Suprapubic skin (tissue), 4 donors: ENCODE measurements at regions not wholly inside any gene's neighbourhood (a gene's known extent, or its start where the extent isn't known, plus 50 kb on each side); places are given as distances from the start of the nearest gene placed in this dataset.

Experiments used
- DNase-seq, 2 donors: peaks; one replicate each; pipeline ENCODE4 v3.0.0-alpha.2; 2019; ENCODE audit warnings: low spot score in 2 of 2
- H3K27ac ChIP-seq: fragments of 200-600 bp; sonication (generic); one replicate; pipeline ENCODE4 v1.5.1; 2019
- H3K27me3 ChIP-seq: fragments of 200-600 bp; sonication (generic); one replicate; pipeline ENCODE4 v1.5.1; 2019
- H3K36me3 ChIP-seq: fragments of 200-600 bp; sonication (generic); one replicate; pipeline ENCODE4 v1.5.1; 2019
- H3K4me1 ChIP-seq: fragments of 200-600 bp; sonication (generic); one replicate; pipeline ENCODE4 v1.5.1; 2019
- H3K4me3 ChIP-seq: fragments of 200-600 bp; sonication (generic); one replicate; pipeline ENCODE4 v1.5.1; 2019; ENCODE audit warnings: mild to moderate bottlenecking
- H3K9me3 ChIP-seq: fragments of 200-600 bp; sonication (generic); one replicate; pipeline ENCODE4 v1.5.1; 2019
- CTCF ChIP-seq, 2 donors: fragments of 200-600 bp in 1 of 2; fragments of 450-650 bp in 1 of 2; sonication (generic) in 1 of 2; IDR thresholded peaks; one replicate each; pipeline ENCODE4 v1.5.1; 2016 to 2019; ENCODE audit warnings: antibody characterized with exemption in 2 of 2, mild to moderate bottlenecking in 1 of 2, moderate library complexity in 1 of 2
- EP300 ChIP-seq: sonication (generic); formaldehyde crosslinking; IDR thresholded peaks from one replicate; pipeline ENCODE4 v1.6.1; 2017; ENCODE audit warnings: antibody characterized with exemption
- POLR2A ChIP-seq, 2 donors: fragments of 450-650 bp; IDR thresholded peaks; one replicate each; pipeline ENCODE4 v1.6.1; 2017; ENCODE audit warnings: antibody characterized with exemption in 2 of 2, mild to moderate bottlenecking in 2 of 2, moderate library complexity in 2 of 2
- POLR2AphosphoS5 ChIP-seq, 3 donors: sonication (generic); formaldehyde crosslinking; IDR thresholded peaks; one replicate each; pipeline ENCODE4 v1.6.1; 2017; ENCODE audit warnings: antibody characterized with exemption in 3 of 3
- WGBS: methylation state at CpG from one replicate; pipeline ENCODE4 v1.1.5; 2018; 5-methylcytosine and 5-hydroxymethylcytosine counted together

GRCh38 chr1:172826096-172826741 lies 167.3 kb downstream of the FASLG start:
- DNase-seq = no peak
- Histone ChIP-seq H3K27ac (peak overlapping the region; percentile 82), H3K27me3 (no peaks in the 10 kb centered on the region), H3K4me3 (peak overlapping the region; percentile 18), H3K4me1 (peaks cover 19% of the 10 kb centered on the region), H3K36me3 (no peaks in the 10 kb centered on the region), H3K9me3 (no peaks in the 10 kb centered on the region)
- TF ChIP-seq CTCF (IDR thresholded peaks at IDR 0.05) (peak; percentile 49 to 69), EP300 (peak; percentile 66), POLR2AphosphoS5 (IDR thresholded peaks at IDR 0.05) (no peak)
- WGBS = 40% methylated on average over 10 of the region's 10 CpGs

GRCh38 chr1:172827301-172827700 lies 168.4 kb downstream of the FASLG start:
- Histone ChIP-seq H3K36me3 (no peaks in the 10 kb centered on the region), H3K4me3 (no peak overlapping the region), H3K27ac (peak overlapping the region; percentile 82), H3K27me3 (no peaks in the 10 kb centered on the region), H3K4me1 (peaks cover 19% of the 10 kb centered on the region), H3K9me3 (no peaks in the 10 kb centered on the region)
- WGBS = 87% methylated on average over 1 of the region's 1 CpG
- DNase-seq = no peak
- TF ChIP-seq CTCF (IDR thresholded peaks at IDR 0.05) = no peak
- no peak for TF ChIP-seq POLR2A (IDR thresholded peaks at IDR 0.05)
- TF ChIP-seq EP300 = no peak
- no peak for TF ChIP-seq POLR2AphosphoS5 (IDR thresholded peaks at IDR 0.05)

- Histone ChIP-seq H3K36me3 (no peaks in the 10 kb centered on the region), H3K27me3 (no peaks in the 10 kb centered on the region), H3K27ac (no peak overlapping the region), H3K4me3 (no peak overlapping the region), H3K9me3 (no peaks in the 10 kb centered on the region), H3K4me1 (peaks cover 19% of the 10 kb centered on the region)
- no peak for TF ChIP-seq POLR2A (IDR thresholded peaks at IDR 0.05)
- TF ChIP-seq POLR2AphosphoS5 (IDR thresholded peaks at IDR 0.05) = no peak
- no peak for TF ChIP-seq EP300
- TF ChIP-seq CTCF (IDR thresholded peaks at IDR 0.05) = no peak
- DNase-seq = no peak
- 88% methylated on average over 2 of the region's 2 CpGs for whole genome bisulfite sequencing
Measured at GRCh38 chr1:172827841-172828240, 168.9 kb downstream of the FASLG start.

- TF ChIP-seq EP300 (no peak), POLR2AphosphoS5 (IDR thresholded peaks at IDR 0.05) (no peak), POLR2A (IDR thresholded peaks at IDR 0.05) (no peak), CTCF (IDR thresholded peaks at IDR 0.05) (no peak)
- H3K27me3 ChIP-seq = no peaks in the 10 kb centered on the region
- H3K4me1 ChIP-seq = no peaks in the 10 kb centered on the region
- WGBS = 73% methylated on average over 1 of the region's 1 CpG
- H3K9me3 ChIP-seq = no peaks in the 10 kb centered on the region
- no peaks in the 10 kb centered on the region for H3K36me3 ChIP-seq
- H3K27ac ChIP-seq = no peak overlapping the region
- no peak overlapping the region for H3K4me3 ChIP-seq
- DNase-seq = no peak
Measured at GRCh38 chr1:172832006-172832725, 173.3 kb downstream of the FASLG start.

- DNase-seq = no peak
- 48% methylated on average over 2 of the region's 2 CpGs for WGBS
- Histone ChIP-seq H3K4me1 (peaks cover 3% of the 10 kb centered on the region), H3K36me3 (no peaks in the 10 kb centered on the region), H3K27me3 (no peaks in the 10 kb centered on the region), H3K27ac (no peak overlapping the region), H3K4me3 (no peak overlapping the region), H3K9me3 (no peaks in the 10 kb centered on the region)
- TF ChIP-seq POLR2AphosphoS5 (IDR thresholded peaks at IDR 0.05) = no peak
- no peak for TF ChIP-seq CTCF (IDR thresholded peaks at IDR 0.05)
- no peak for TF ChIP-seq POLR2A (IDR thresholded peaks at IDR 0.05)
- no peak for TF ChIP-seq EP300
Measured at GRCh38 chr1:172833954-172834353, 175.1 kb downstream of the FASLG start.
